Cardiac muscle cell (in vitro differentiated cells and primary cell): ENCODE measurements at regions not wholly inside any gene's neighbourhood (a gene's known extent, or its start where the extent isn't known, plus 50 kb on each side); places are given as distances from the start of the nearest gene placed in this dataset.

Source experiments
- DNase-seq, 2 donors: peaks; one replicate each; pipeline versions ENCODE4 v3.0.0 to v3.0.0-alpha.2; 2010 to 2017; ENCODE audit warnings: low read depth in 1 of 2, low spot score in 1 of 2
- H3K27ac ChIP-seq: fragments of 200-600 bp; sonication (generic); 2 replicates; pipeline ENCODE4 v1.5.1; 2016
- H3K27me3 ChIP-seq: fragments of 200-600 bp; sonication (generic); 2 replicates; pipeline ENCODE4 v1.6.0; 2016; ENCODE audit warnings: control low read depth
- H3K36me3 ChIP-seq: fragments of 200-600 bp; sonication (generic); 2 replicates; pipeline ENCODE4 v1.5.1; 2016; ENCODE audit warnings: control low read depth
- H3K4me1 ChIP-seq: fragments of 200-600 bp; sonication (generic); 2 replicates; pipeline ENCODE4 v1.8.1; 2017; ENCODE audit warnings: low read depth, mild to moderate bottlenecking, mixed run types
- H3K4me3 ChIP-seq: fragments of 200-600 bp; sonication (generic); 2 replicates; pipeline ENCODE4 v1.5.1; 2016; ENCODE audit warnings: mild to moderate bottlenecking
- H3K9me3 ChIP-seq: fragments of 200-600 bp; sonication (generic); 2 replicates; pipeline ENCODE4 v1.5.1; 2017; ENCODE audit warnings: low read depth, mild to moderate bottlenecking, control low read depth
- TF ChIP-seq, protein P1 (sequence below): IDR thresholded peaks from 2 replicates; pipeline ENCODE4 v1.5.1; 2012; ENCODE audit warnings: low read depth, mild to moderate bottlenecking, low read length

DNA sequence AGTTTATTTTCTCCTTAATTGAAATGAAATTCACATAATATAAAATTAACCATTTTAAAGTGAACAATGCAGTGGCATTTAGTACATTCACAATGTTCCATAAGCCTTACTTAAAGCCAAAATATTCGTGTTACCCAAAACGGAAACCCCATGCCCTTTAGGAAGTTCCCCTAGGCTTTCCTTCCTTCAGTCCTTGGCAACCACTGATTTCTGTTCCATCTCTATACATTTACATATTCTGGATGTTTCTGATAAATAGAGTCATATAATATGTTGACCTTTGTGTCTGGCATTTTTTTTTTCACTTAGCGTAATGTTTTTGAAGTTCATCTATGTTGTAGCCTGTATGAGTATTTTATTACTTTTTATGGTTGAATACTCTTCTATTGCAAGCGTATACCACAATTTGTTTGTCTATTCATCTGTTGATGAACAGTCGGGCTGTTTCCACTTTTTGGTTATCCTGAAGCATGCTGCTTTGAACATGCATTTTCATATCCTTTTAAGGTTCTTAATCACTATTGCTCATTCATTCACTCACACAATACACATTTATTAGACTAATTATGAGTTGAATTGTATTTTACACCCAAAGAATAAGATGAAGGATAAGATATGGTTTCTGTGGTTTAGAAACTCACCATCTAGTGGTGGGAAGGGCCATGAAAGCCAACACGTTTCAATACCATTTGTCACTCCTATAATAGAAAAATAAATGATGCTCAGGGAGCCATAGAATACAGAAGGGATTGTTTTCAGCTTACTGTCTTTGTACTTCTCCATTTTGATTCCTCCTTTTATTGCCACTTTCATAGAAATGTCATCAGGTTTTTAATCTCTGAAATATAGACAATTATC is 408.2 kb upstream of the CBLB start:
- no peak for DNase-seq
- Histone ChIP-seq H3K36me3 (no peaks in the 10 kb centered on the region), H3K4me3 (no peak overlapping the region), H3K4me1 (peaks cover 10% of the 10 kb centered on the region), H3K27ac (no peak overlapping the region), H3K27me3 (no peaks in the 10 kb centered on the region), H3K9me3 (no peaks in the 10 kb centered on the region)
- TF ChIP-seq, protein P1, sequence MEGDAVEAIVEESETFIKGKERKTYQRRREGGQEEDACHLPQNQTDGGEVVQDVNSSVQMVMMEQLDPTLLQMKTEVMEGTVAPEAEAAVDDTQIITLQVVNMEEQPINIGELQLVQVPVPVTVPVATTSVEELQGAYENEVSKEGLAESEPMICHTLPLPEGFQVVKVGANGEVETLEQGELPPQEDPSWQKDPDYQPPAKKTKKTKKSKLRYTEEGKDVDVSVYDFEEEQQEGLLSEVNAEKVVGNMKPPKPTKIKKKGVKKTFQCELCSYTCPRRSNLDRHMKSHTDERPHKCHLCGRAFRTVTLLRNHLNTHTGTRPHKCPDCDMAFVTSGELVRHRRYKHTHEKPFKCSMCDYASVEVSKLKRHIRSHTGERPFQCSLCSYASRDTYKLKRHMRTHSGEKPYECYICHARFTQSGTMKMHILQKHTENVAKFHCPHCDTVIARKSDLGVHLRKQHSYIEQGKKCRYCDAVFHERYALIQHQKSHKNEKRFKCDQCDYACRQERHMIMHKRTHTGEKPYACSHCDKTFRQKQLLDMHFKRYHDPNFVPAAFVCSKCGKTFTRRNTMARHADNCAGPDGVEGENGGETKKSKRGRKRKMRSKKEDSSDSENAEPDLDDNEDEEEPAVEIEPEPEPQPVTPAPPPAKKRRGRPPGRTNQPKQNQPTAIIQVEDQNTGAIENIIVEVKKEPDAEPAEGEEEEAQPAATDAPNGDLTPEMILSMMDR = no peak

DNA sequence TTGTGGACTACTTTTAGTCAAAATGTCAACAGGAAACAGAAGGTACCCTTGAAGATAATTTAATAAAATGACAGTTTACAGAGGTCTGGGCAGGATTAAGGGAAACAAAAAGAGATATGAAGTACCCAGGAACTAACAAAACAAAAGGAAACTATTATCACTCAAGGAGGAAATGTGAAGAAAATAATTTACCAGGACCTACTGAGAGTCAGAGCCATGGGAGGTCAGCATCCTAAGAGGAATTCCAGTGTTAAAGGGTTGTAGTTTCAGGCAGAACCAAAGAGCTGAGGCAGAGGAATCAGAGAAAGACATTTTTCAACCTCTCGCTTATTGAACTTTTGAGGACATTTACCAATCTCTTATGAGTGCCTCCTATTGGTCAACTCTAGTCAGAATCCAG is 408.9 kb upstream of the CBLB start:
- Histone ChIP-seq H3K4me3 (no peak overlapping the region), H3K36me3 (no peaks in the 10 kb centered on the region), H3K9me3 (no peaks in the 10 kb centered on the region), H3K27me3 (no peaks in the 10 kb centered on the region), H3K4me1 (peaks cover 10% of the 10 kb centered on the region), H3K27ac (no peak overlapping the region)
- no peak for DNase-seq
- TF ChIP-seq, protein P1 = no peak

DNA sequence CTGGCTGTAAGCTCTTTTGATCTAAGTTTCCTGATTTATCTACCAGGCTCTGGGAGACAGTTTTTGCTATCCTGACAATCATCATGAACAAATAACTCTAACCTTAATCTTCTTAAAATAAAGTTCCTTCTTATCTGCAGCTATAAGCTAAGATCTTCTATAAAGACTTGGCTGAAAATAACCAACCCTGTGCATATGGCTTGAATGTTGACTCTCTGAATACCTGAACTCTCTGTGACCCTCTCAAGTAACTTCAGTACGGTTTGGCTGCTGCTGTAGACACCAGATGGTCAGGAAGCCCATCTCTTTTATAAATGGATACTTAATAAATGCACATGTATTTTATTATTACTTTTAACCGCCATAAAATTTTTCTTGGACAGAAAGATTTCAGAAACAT is 412.4 kb upstream of the CBLB start:
- TF ChIP-seq, protein P1 = no peak
- DNase-seq = peak; percentile 8 to 19
- H3K36me3 ChIP-seq = no peaks in the 10 kb centered on the region

DNA sequence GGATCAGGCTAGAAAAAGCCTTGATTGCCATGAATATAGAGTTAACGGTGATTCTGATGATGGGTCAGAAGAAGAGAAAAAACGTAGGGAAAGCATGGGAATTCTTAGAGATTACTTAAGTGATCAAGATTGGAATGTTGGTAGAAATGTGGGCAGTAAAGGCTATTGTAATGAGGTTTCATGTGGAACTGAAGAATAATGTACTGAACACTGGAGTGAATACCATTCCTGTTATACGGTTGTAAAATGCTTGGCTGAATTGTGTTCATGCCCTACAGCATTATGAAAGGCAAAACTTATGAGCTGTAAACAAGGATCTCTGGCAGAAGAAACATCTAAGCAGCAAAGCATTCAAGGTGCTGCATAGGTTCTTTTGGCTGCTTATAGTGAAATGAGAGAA is 414.1 kb upstream of the CBLB start:
- Histone ChIP-seq H3K4me3 (no peak overlapping the region), H3K9me3 (no peaks in the 10 kb centered on the region), H3K27ac (no peak overlapping the region), H3K27me3 (no peaks in the 10 kb centered on the region), H3K36me3 (no peaks in the 10 kb centered on the region), H3K4me1 (peaks cover 10% of the 10 kb centered on the region)
- TF ChIP-seq, protein P1 = no peak
- DNase-seq = no peak

More for the DNA sequence above, 412.4 kb upstream of the CBLB start:
- no peaks in the 10 kb centered on the region for H3K9me3 ChIP-seq
- no peaks in the 10 kb centered on the region for H3K27me3 ChIP-seq
- H3K27ac ChIP-seq = no peak overlapping the region
- peaks cover 10% of the 10 kb centered on the region for H3K4me1 ChIP-seq
- H3K4me3 ChIP-seq = no peak overlapping the region

DNA sequence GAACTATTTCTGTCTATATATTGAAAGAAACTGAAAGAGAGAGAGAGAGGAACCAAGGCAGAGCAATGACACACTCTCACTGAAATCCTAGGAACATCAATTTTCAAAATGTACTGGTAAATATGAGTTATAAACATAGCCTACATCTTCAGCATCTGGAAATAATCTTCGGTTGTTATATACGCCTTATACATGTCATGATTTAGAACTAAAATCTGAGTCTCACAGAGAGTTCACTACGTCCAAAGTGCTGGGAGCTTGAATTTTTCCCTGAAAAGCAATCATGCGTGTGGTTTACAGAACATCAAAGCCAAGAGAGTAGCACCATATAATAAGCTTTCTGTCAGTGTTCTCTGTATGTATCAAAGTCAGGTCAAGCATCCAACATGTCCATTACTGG is 420.0 kb upstream of the CBLB start:
- DNase-seq = no peak
- H3K27ac ChIP-seq = no peak overlapping the region
- no peak overlapping the region for H3K4me3 ChIP-seq
- no peaks in the 10 kb centered on the region for H3K27me3 ChIP-seq
- TF ChIP-seq, protein P1 = no peak
- H3K4me1 ChIP-seq = no peaks in the 10 kb centered on the region
- no peaks in the 10 kb centered on the region for H3K36me3 ChIP-seq
- H3K9me3 ChIP-seq = no peaks in the 10 kb centered on the region
